Left lung (tissue), 4 donors: ENCODE measurements at regions not wholly inside any gene's neighbourhood (a gene's known extent, or its start where the extent isn't known, plus 50 kb on each side); places are given as distances from the start of the nearest gene placed in this dataset.

Source experiments
- ATAC-seq: fragments of 200-7000 bp; cut with Tn5 transposase; one replicate; pipeline ENCODE4 v1.9.1; 2020; ENCODE audit warnings: moderate library complexity
- DNase-seq, 4 donors: peaks; one replicate each; pipeline ENCODE4 v3.0.0-alpha.2; 2013 to 2020
- H3K27ac ChIP-seq, 2 donors: fragments of 200-600 bp; sonication (generic) in 1 of 2; one replicate each; pipeline versions ENCODE4 v1.5.0 to v1.8.0; 2020 to 2021
- H3K27me3 ChIP-seq, 2 donors: fragments of 200-600 bp; sonication (generic) in 1 of 2; one replicate each; pipeline versions ENCODE4 v1.5.0 to v1.8.0; 2020 to 2021
- H3K36me3 ChIP-seq, 2 donors: fragments of 200-600 bp; sonication (generic) in 1 of 2; one replicate each; pipeline versions ENCODE4 v1.5.0 to v1.8.0; 2020 to 2021
- H3K4me1 ChIP-seq, 2 donors: fragments of 200-600 bp; one replicate each; pipeline ENCODE4 v1.8.0; 2021
- H3K4me3 ChIP-seq, 2 donors: fragments of 200-600 bp; sonication (generic) in 1 of 2; one replicate each; pipeline versions ENCODE4 v1.5.0 to v1.8.0; 2020 to 2021; ENCODE audit warnings: mild to moderate bottlenecking in 1 of 2
- H3K9me3 ChIP-seq, 2 donors: fragments of 200-600 bp; sonication (generic) in 1 of 2; one replicate each; pipeline versions ENCODE4 v1.5.0 to v1.8.0; 2020 to 2021
- intact Hi-C, 2 donors: fragments of 100-400 bp; cut with DNase I; formaldehyde crosslinking; loops; one replicate each; pipeline versions ENCODE4 v1.11.2 to v1.14.2; 2022
- TF ChIP-seq, protein P1 (sequence below), 2 donors: fragments of 200-600 bp; sonication (generic) in 1 of 2; IDR thresholded peaks; one replicate each; pipeline versions ENCODE4 v1.5.0 to v1.8.0; 2021; ENCODE audit warnings: antibody characterized with exemption in 2 of 2
- donor health status: DM: no; HTN: yes; CAD: no.
- donor health status: DM: no; HTN: no; CAD: no.

DNA sequence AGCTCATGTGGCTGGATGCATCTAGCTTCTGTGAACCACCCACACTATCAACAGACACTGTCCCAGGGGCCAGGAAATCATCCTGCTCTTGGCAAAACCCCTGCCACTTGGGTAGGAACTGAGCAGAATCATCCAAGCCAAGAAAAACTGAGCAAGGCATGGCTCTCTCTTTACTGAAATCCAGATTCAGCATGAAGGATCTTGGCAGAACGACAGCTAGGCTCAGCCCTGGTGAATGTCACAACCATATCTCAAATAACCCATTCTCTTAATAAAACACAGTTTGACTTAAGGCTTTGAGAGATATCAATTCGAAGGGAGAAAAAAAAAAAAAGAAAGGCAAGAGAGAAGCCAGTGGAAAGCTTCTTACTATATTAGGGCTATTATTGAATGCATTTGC, 72.2 kb downstream of the MAF start:
- no peaks in the 10 kb centered on the region for H3K9me3 ChIP-seq
- no peak for ATAC-seq
- no peaks in the 10 kb centered on the region for H3K27me3 ChIP-seq
- no peaks in the 10 kb centered on the region for H3K4me1 ChIP-seq
- intact Hi-C loops, result no loop called here
- DNase-seq, result no peak
- TF ChIP-seq, protein P1, sequence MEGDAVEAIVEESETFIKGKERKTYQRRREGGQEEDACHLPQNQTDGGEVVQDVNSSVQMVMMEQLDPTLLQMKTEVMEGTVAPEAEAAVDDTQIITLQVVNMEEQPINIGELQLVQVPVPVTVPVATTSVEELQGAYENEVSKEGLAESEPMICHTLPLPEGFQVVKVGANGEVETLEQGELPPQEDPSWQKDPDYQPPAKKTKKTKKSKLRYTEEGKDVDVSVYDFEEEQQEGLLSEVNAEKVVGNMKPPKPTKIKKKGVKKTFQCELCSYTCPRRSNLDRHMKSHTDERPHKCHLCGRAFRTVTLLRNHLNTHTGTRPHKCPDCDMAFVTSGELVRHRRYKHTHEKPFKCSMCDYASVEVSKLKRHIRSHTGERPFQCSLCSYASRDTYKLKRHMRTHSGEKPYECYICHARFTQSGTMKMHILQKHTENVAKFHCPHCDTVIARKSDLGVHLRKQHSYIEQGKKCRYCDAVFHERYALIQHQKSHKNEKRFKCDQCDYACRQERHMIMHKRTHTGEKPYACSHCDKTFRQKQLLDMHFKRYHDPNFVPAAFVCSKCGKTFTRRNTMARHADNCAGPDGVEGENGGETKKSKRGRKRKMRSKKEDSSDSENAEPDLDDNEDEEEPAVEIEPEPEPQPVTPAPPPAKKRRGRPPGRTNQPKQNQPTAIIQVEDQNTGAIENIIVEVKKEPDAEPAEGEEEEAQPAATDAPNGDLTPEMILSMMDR (IDR thresholded peaks at IDR 0.05), result no peak
- H3K4me3 ChIP-seq, result no peak overlapping the region
- no peak overlapping the region for H3K27ac ChIP-seq
- H3K36me3 ChIP-seq, result no peaks in the 10 kb centered on the region

DNA sequence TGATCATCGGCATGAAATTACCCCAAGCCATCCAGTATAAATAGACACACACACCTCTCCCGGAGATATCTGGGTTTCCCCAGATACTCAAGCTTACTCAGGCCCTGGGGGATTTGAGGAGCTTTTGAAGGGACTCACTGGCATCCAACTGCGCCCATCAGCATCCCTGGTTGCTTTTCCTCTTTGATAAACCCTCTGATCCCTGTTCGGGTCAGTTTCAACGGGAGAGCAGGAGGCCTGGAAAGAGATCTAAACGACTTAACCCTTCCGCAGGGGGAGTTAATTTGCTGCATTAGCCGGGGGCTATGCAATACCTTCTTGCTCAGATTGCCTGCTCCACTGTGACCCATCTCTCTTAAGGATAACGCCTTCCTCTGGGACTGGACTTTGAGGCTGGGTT, 76.6 kb downstream of the MAF start:
- intact Hi-C loops, result no loop called here

DNA sequence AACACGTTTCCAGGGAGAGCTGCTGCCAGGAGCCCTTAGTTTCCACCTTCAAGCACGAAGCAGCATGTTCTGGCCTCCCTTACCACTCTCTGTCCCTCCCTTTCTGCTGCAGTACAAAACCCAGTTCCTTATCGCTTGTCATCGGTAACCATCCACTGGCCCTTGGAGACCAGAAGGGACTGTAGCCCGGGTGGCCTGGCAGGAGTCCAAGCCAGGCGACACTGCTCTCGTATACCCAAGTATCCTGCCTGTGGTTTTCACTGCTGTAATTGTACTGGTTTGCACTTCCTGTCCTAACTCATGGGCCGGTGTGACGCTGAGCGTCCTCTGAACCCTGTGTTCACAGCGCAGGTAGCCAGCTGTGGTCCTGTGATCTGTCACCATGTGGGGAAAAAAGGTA, 81.1 kb downstream of the MAF start:
- Histone ChIP-seq H3K4me3 (no peak overlapping the region), H3K36me3 (no peaks in the 10 kb centered on the region), H3K4me1 (peaks cover 0 to 8% of the 10 kb centered on the region in 2 donors), H3K27me3 (peaks cover 0 to 3% of the 10 kb centered on the region in 2 donors), H3K27ac (no peak overlapping the region), H3K9me3 (no peaks in the 10 kb centered on the region)
- TF ChIP-seq, protein P1 (IDR thresholded peaks at IDR 0.05), result no peak
- ATAC-seq (no peak), DNase-seq (peak in 3 of 4 donors; percentile 37 to 68 (median 38))
- intact Hi-C loops, result no loop called here

More for the DNA sequence above, 76.6 kb downstream of the MAF start:
- Histone ChIP-seq H3K27ac (no peak overlapping the region), H3K27me3 (peaks cover 0 to 3% of the 10 kb centered on the region in 2 donors), H3K9me3 (no peaks in the 10 kb centered on the region), H3K4me1 (peaks cover 0 to 8% of the 10 kb centered on the region in 2 donors), H3K36me3 (no peaks in the 10 kb centered on the region), H3K4me3 (no peak overlapping the region)
- TF ChIP-seq, protein P1 (IDR thresholded peaks at IDR 0.05), result no peak
- ATAC-seq (no peak), DNase-seq (no peak)

DNA sequence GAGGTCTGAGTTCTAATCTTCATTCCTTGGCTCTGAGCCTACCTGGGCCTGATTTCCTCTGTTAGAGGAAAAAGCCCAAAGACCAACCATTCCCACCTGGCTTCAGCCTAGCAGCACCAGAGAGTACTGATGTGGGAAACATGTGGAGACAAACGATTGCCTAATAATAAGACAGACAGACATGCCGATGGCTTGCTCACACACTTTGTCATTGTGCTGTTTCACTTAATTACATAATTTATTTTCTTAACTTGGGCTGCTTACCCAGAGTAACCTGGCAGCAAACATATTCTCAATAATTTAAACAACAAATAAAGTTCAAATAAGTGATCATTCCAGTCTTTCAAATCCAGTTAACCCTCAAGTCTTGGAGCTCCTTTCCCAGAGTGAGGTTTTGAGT, 83.4 kb downstream of the MAF start:
- peaks cover 0 to 3% of the 10 kb centered on the region in 2 donors for H3K27me3 ChIP-seq
- H3K4me3 ChIP-seq, result no peak overlapping the region
- DNase-seq (peak in 1 of 4 donors; percentile 16), ATAC-seq (no peak)
- intact Hi-C loops, result no loop called here
- no peaks in the 10 kb centered on the region for H3K9me3 ChIP-seq
- TF ChIP-seq, protein P1 (IDR thresholded peaks at IDR 0.05), result no peak
- H3K4me1 ChIP-seq, result peaks cover 0 to 8% of the 10 kb centered on the region in 2 donors
- H3K36me3 ChIP-seq, result no peaks in the 10 kb centered on the region
- no peak overlapping the region for H3K27ac ChIP-seq

DNA sequence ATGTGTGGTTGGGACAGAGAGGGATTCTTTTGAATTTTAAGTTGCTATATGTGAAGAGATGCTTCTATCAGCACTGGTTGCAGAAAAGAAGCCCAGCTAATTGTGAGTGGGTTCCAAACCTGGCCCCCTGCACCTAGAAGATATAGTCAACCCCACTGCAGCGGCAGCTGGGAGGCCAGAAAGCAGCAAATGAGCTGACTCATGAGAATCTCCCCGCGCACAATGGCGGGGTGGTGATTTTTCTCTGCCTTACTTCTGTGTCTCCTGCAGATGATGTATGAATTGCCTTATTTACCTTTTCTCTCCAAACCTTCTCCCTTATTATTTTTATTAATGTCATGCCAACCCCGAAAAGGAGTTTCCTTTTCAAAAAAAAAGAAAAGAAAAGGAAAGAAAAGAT, 89.7 kb downstream of the MAF start:
- Histone ChIP-seq H3K27ac (no peak overlapping the region), H3K4me1 (peaks cover 0 to 11% of the 10 kb centered on the region in 2 donors), H3K27me3 (no peaks in the 10 kb centered on the region), H3K4me3 (no peak overlapping the region), H3K9me3 (no peaks in the 10 kb centered on the region), H3K36me3 (no peaks in the 10 kb centered on the region)
- TF ChIP-seq, protein P1 (IDR thresholded peaks at IDR 0.05), result no peak
- intact Hi-C loops, result no loop called here
- no peak for ATAC-seq
- no peak for DNase-seq
